GM12864 (cell line): ENCODE measurements at regions not wholly inside any gene's neighbourhood (a gene's known extent, or its start where the extent isn't known, plus 50 kb on each side); places are given as distances from the start of the nearest gene placed in this dataset.
"Not testable (repeated sequence)": the region's sequence is repeated elsewhere in the genome, so short reads cannot be mapped to it uniquely, and the experiment has no call there.

ENCODE experiments used
- DNase-seq: peaks from one replicate; pipeline ENCODE4 v3.0.0-alpha.2; 2011; ENCODE audit warnings: low read depth
- H3K4me3 ChIP-seq: 2 replicates; pipeline ENCODE4 v1.5.1; 2011; ENCODE audit warnings: mild to moderate bottlenecking, low read depth, low read length, control low read depth
- CTCF ChIP-seq: IDR thresholded peaks from 2 replicates; pipeline ENCODE4 v1.5.1; 2011; ENCODE audit warnings: low read depth, mild to moderate bottlenecking, moderate library complexity, low read length, control low read depth, inconsistent platforms; ENCODE audit errors: missing control alignments

GRCh38 chr15:53827355-53827754 lies 67.9 kb upstream of the WDR72 start:
- TF ChIP-seq CTCF = no peak
- no peak for DNase-seq
- H3K4me3 ChIP-seq = no peak overlapping the region

GRCh38 chr15:53811530-53811929 lies 52.1 kb upstream of the WDR72 start:
- TF ChIP-seq CTCF = no peak
- no peak for DNase-seq
- H3K4me3 ChIP-seq = no peak overlapping the region

- not testable (repeated sequence) for DNase-seq, H3K4me3 ChIP-seq
Measured at GRCh38 chr15:53810306-53810705, 50.8 kb upstream of the WDR72 start.
